Body of pancreas (tissue), 4 donors: ENCODE measurements at regions not wholly inside any gene's neighbourhood (a gene's known extent, or its start where the extent isn't known, plus 50 kb on each side); places are given as distances from the start of the nearest gene placed in this dataset.

Experiments used
- ATAC-seq: fragments of 150-250 bp; one replicate; pipeline ENCODE4 v1.9.1; 2016
- DNase-seq, 4 donors: peaks; one replicate each; pipeline ENCODE4 v3.0.0-alpha.2; 2019
- H3K27ac ChIP-seq, 4 donors: fragments of 200-600 bp; sonication (generic); 1 replicate in 3 of 4; 2 replicates in 1 of 4; pipeline versions ENCODE4 v1.5.1 to v1.6.1; 2016 to 2019; ENCODE audit warnings: mild to moderate bottlenecking in 1 of 4, mixed read lengths in 1 of 4, moderate library complexity in 1 of 4
- H3K27me3 ChIP-seq, 2 donors: fragments of 200-600 bp; sonication (generic); one replicate each; pipeline ENCODE4 v1.6.0; 2016; ENCODE audit warnings: mild to moderate bottlenecking in 1 of 2
- H3K36me3 ChIP-seq, 2 donors: fragments of 200-600 bp; sonication (generic); replicated peaks in 1 of 2; 2 replicates each; pipeline ENCODE4 v1.5.1; 2016; ENCODE audit warnings: low read depth in 2 of 2; ENCODE audit not compliant: insufficient read depth in 1 of 2
- H3K4me1 ChIP-seq: fragments of 200-600 bp; sonication (generic); one replicate; pipeline ENCODE4 v1.6.0; 2016
- H3K4me3 ChIP-seq, 2 donors: fragments of 200-600 bp; sonication (generic); 1 replicate in 1 of 2; 2 replicates in 1 of 2; pipeline ENCODE4 v1.5.1; 2016 to 2019
- H3K9me3 ChIP-seq, 3 donors: fragments of 200-600 bp; sonication (generic); 1 replicate in 2 of 3; 2 replicates in 1 of 3; pipeline ENCODE4 v1.5.1; 2016
- CTCF ChIP-seq, 7 experiments: fragments of 450-650 bp in 4 of 7; fragments of 200-600 bp in 3 of 7; sonication (generic) in 3 of 7; IDR thresholded peaks; one replicate each; pipeline ENCODE4 v1.5.1; 2016 to 2019; ENCODE audit warnings: antibody characterized with exemption in 7 of 7
- POLR2A ChIP-seq, 3 donors: fragments of 450-650 bp; IDR thresholded peaks; one replicate each; pipeline ENCODE4 v1.6.1; 2016; ENCODE audit warnings: antibody characterized with exemption in 3 of 3, mild to moderate bottlenecking in 2 of 3
- WGBS, 2 donors: methylation state at CpG; one replicate each; pipeline ENCODE4 v1.1.5; 2017; 5-methylcytosine and 5-hydroxymethylcytosine counted together
- intact Hi-C: fragments of 100-400 bp; cut with DNase I; formaldehyde crosslinking; loops from one replicate; pipeline ENCODE4 v1.15.1; 2023

- ATAC-seq: no peak
- DNase-seq: no peak
- H3K27me3 ChIP-seq: no peaks in the 10 kb centered on the region
- H3K9me3 ChIP-seq: no peaks in the 10 kb centered on the region
- WGBS, 2 donors: 73 to 77% methylated on average over 1 of the region's 1 CpG
- no peak overlapping the region for H3K4me3 ChIP-seq
- H3K36me3 ChIP-seq: no peaks in the 10 kb centered on the region
- no peak overlapping the region for H3K27ac ChIP-seq
- no peaks in the 10 kb centered on the region for H3K4me1 ChIP-seq
- intact Hi-C loops: no loop called here
- TF ChIP-seq CTCF (IDR thresholded peaks at IDR 0.05) (no peak), POLR2A (IDR thresholded peaks at IDR 0.05) (no peak)
These were observed 68.0 kb upstream of the ACAN start for GRCh38 chr15:88735212-88735611.

GRCh38 chr15:88736204-88736603, 67.0 kb upstream of the ACAN start:
- TF ChIP-seq CTCF (IDR thresholded peaks at IDR 0.05): no peak
- TF ChIP-seq POLR2A (IDR thresholded peaks at IDR 0.05): no peak
- no peak for ATAC-seq
- 0 to 14% methylated on average over 1 of the region's 1 CpG for WGBS, 2 donors
- no peak for DNase-seq
- no peaks in the 10 kb centered on the region for H3K9me3 ChIP-seq
- intact Hi-C loops: no loop called here
- H3K27ac ChIP-seq: no peak overlapping the region
- no peaks in the 10 kb centered on the region for H3K36me3 ChIP-seq
- H3K4me1 ChIP-seq: no peaks in the 10 kb centered on the region
- no peak overlapping the region for H3K4me3 ChIP-seq
- H3K27me3 ChIP-seq: no peaks in the 10 kb centered on the region

- no peaks in the 10 kb centered on the region for H3K4me1 ChIP-seq
- ATAC-seq (no peak), DNase-seq (no peak)
- H3K4me3 ChIP-seq: no peak overlapping the region
- intact Hi-C loops: no loop called here
- no peak overlapping the region for H3K27ac ChIP-seq
- H3K9me3 ChIP-seq: no peaks in the 10 kb centered on the region
- H3K36me3 ChIP-seq: no peaks in the 10 kb centered on the region
- no peak for TF ChIP-seq POLR2A (IDR thresholded peaks at IDR 0.05)
- TF ChIP-seq CTCF (IDR thresholded peaks at IDR 0.05): no peak
- H3K27me3 ChIP-seq: no peaks in the 10 kb centered on the region
- 62 to 67% methylated on average over 3 to 4 of the region's 4 CpGs for WGBS, 2 donors
These were observed 64.4 kb upstream of the ACAN start for GRCh38 chr15:88738796-88739195.

GRCh38 chr15:88739541-88739940, 63.7 kb upstream of the ACAN start:
- Histone ChIP-seq H3K4me3 (no peak overlapping the region), H3K27me3 (no peaks in the 10 kb centered on the region), H3K36me3 (no peaks in the 10 kb centered on the region), H3K27ac (no peak overlapping the region), H3K4me1 (no peaks in the 10 kb centered on the region), H3K9me3 (no peaks in the 10 kb centered on the region)
- 64 to 74% methylated on average over 5 of the region's 5 CpGs for WGBS, 2 donors
- DNase-seq (no peak), ATAC-seq (no peak)
- intact Hi-C loops: no loop called here
- TF ChIP-seq POLR2A (IDR thresholded peaks at IDR 0.05): no peak
- TF ChIP-seq CTCF (IDR thresholded peaks at IDR 0.05): no peak

GRCh38 chr15:88740356-88740755, 62.9 kb upstream of the ACAN start:
- TF ChIP-seq POLR2A (IDR thresholded peaks at IDR 0.05) (no peak), CTCF (IDR thresholded peaks at IDR 0.05) (no peak)
- DNase-seq (no peak), ATAC-seq (no peak)
- no peak overlapping the region for H3K4me3 ChIP-seq
- 63 to 77% methylated on average over 3 of the region's 3 CpGs for WGBS, 2 donors
- no peaks in the 10 kb centered on the region for H3K9me3 ChIP-seq
- H3K27ac ChIP-seq: no peak overlapping the region
- intact Hi-C loops: no loop called here
- H3K27me3 ChIP-seq: no peaks in the 10 kb centered on the region
- no peaks in the 10 kb centered on the region for H3K36me3 ChIP-seq
- no peaks in the 10 kb centered on the region for H3K4me1 ChIP-seq
